NCI-H1930 (cell line): ENCODE measurements at regions not wholly inside any gene's neighbourhood (a gene's known extent, or its start where the extent isn't known, plus 50 kb on each side); places are given as distances from the start of the nearest gene placed in this dataset.

Experiments
- DNase-seq, 2 experiments: peaks; one replicate each; lab custom pipeline; 2025; lab: John Stamatoyannopoulos, UW

DNA sequence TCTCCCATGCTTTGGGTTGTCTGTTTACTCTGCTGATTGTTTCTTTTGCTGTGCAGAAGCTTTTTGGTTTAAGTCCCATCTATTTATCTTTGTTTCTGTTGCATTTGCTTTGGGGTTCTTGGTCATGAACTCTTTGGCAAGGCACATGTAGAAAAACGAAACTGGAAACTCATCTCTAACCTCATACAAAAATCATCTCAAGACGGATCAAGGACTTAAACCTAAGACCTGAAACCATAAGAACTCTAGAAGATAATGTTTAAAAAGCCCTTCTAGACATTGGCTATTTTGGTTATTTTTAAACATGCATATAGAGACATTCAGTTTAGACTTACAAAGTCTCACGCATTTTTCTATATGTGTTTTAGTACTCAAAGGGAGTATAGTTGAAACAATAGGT is 1164.3 kb upstream of the GYPC start:
- no peak for DNase-seq

DNA sequence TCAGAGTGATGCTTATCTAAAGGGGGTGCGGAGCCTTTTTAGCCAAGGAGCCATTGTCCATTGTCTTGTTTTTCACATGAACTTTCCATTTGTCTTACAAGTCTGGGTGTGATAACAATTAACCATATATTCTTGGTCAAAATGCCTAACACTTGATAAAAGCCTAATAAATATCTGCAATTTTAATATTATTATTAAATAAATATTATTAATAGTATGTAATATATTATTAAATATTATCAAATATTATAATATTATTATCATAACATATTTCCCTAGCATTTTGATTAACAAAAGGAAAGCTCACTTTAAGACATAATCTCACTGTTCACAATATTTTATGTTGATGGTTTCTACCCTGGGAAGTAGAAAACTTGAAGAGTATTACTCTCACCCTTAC is 1143.6 kb upstream of the GYPC start:
- no peak for DNase-seq

DNA sequence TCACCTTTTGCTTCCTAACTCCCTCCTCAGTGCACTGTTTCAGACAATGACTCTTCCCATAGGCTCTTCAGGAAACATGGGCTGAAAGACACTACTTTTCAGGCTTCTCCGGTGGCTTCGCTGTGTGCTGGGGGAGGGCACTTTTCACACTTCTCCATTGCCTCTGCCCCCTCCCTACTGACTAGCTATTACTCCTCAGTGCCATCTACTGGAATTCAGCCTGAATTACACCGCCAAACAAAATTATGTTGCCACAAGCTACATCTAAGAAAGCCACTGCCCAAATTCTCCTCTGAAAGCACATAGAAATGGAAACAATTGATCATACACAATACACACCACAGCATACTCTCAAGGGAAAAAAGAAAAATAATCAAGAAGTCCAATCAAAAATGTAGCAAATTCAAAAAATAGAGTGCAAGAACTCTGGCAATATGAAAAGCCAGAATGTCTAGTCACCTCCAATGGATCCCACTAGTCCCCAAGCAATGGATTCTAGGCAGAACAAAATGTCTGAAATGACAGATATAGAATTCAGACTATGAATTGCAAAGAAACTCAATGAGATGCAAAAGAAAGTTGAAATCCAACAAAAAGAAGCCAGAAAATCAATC is 1139.4 kb upstream of the GYPC start:
- DNase-seq: no peak

DNA sequence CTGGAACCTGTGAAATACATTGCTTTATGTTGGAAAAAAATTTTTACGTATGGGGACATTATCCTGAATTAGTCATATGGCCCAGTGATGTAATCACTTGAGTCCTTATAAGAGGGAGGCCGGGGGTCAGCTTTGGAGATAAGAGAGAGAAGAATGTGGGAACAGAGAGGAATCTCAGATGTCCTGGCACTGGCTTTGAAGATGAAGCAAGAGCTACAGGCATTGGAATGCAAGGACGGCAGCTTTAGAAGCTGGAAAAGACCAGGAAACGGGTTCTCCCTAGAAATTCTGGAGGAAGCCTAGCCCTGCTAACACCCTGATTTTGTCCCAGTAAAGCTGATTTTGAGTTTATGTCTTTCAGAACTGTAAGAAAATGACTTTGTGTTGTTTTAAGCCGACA is 1129.9 kb upstream of the GYPC start:
- DNase-seq: no peak

DNA sequence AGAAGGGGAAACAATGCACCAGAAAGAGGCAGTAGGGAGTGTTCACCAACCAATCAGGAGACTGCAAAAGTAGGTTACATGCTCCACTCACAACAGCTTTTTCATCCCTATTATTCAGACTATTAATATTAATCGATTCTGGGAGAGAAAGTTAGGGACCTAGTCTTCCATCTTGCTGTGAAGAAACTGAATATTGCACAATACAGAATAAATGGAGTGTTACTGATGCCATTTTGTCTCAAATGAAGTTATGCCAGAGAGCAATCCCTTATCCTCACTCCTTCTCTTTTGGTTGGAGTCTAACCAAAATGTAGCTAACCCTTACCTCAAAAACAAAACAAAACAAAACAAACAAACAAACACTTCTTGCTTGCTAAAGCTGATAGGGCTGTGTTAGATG is 1120.9 kb upstream of the GYPC start:
- no peak for DNase-seq

DNA sequence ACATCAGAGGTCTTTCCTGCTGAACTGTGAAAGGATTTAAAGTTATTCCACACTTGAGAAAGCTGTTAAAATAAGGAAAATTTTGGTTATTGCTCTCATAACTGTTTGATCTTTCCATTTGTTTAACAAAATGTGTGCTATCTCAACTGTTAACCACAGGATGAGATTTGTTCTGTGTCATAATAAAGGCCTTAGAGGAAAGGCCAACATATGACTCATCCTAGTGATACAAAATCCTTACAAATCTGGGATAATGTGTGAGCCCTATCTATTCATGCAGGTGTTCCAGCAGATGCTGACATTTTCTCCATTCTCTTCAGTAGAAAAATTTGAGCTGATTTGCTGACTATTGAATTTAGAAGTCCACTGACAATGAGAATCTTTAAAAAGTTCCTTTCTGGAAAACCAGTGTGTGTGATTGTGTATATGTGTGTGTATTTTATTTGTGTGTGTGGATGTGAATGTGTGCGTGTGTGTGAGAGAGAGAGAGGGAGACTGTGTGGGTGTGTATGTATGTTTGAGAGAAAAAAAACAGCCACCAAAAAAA is 1111.9 kb upstream of the GYPC start:
- DNase-seq: no peak

DNA sequence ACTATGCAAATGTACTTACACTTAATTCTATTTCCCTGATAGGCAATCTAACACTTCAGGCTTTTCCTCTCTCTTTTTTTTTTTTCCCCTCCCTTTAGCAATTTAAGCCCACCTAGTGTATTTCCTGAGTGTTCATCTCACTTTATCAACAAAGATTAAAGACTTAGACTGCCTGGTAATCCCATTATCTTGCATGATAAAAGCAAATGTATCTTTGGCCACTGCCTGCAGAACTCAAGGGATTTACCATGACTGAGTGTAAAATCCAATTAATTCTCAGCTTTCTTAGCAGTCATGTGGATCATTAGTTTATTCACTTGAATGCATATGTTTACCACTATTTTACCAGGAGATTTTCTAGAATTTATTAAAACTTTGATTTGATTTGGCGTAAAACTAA is 1102.2 kb upstream of the GYPC start:
- DNase-seq: no peak

DNA sequence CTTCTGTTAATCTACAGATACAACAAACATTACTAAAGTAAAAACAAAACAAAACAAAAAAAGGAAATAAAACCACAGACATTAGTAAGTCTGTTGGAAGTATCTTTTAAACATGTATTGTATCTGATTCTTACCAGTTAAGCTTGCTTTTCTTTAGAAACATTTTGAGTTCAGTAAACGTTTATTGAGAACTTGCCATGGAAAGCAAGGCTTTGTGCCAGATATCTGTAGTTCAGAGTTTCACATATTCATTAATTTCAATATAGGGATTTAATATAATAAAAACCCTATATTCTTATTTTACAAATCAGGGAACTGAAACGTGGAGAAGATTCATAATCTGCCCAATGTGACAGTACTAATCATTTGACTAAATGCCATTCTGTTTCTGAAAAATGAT is 1101.0 kb upstream of the GYPC start:
- no peak for DNase-seq

DNA sequence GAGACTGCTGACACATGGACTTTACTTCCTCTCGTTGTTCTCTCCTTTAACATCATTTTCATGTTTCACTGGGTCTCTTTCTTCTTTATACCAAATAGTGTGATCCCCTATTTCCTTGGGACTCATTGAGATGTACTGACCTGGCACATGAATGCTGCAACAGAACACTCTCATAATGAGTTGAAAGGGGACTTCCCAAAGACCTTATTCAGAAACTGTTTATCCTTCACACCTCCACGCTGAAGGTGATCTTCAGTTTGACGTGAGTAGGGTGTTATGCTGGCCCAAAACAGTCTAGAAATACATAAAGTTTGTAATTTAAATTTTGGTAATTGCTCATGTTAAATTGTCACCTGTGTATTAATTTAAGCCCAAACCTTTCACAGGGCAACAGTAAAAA is 1096.8 kb upstream of the GYPC start:
- no peak for DNase-seq

DNA sequence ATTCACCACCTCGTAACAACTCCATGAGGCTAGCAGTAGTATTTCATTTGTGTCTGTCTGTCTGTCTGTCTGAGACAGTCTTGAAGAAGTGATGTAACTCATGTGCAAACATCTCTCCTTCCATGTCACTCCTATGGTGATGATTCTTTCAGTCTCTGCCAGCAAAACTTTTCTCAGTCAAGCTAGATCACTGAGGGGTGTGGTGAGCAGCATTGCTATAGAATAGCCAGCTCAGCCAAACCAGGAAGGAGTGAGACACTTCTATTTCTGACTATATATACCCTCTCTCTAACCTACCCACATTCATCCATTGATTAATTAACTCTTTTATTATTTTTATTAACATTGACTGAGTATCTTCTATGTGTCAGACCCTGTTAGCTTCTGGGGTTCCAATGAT is 1095.1 kb upstream of the GYPC start:
- no peak for DNase-seq

DNA sequence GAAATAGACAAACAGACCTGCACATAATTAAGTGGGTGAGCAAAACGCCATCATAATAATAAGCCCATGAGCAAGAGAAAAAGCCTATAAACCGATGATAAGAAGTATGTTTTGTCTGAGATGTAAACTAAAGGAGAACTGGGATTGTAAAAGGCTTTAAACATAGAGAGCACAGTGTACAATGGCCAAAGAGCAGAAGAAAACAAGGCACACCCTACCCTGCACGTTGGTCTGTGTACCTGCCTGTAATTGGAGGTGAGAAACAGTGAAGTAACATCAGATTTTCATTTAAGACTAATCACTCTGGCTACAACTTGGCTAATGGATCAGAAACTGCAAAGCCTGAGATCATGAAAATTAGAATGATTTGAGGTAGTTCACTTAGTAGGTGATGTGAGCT is 1094.7 kb upstream of the GYPC start:
- no peak for DNase-seq

DNA sequence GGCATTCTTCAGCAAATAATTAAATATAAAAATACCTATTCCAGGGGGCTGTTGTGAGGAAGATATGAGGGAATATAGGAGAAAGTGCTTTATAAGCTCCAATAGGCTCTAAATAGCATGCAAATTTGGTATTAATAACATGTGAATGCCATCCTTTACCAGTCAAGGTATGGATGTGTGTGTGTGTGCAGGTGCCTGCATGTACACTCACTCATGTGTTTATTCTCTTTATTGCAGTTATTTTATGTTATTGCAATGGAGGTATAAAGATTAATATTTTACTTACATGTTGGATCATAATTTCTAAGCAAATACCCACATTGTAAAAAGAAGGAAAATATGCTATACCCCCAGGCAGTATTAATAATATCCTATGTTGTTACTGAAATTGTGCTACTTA is 1093.0 kb upstream of the GYPC start:
- no peak for DNase-seq

DNA sequence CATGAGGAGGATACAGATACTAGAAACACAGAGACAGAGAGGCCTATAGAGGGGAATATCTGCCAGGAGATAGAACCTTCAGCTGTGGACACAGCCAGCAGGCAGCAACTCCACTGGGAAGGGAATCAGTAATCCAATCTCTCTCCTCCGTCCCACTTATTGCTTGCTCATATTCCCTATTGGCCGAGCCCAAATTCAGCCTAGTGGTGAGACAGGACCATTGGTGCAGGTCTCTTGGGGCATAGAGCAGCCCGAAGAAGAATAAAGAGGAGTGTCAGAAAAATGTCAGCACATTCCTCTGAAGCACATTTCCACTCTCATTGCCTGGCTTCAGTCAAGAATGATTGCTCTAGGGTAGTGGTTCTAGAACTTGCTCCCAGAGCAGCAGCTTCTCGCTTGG is 1091.5 kb upstream of the GYPC start:
- no peak for DNase-seq

DNA sequence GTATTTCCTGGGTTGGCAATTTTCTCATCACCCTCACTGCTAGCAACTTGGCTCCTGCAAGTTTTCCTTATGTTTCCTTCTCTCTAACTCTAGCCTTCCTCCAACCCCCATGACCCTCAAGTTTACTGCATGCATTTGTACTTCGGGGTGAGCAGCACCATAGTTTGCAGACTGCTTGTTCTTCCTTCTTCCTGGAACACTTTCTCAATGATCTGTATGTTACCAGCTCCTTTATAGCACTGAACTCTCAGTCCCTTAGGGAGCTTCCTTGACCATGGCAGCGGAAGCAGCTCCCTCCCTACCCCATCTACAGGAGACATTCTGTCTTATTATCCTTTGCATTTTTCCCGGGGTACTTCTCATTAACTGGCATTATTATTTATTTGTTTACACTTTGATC is 1089.5 kb upstream of the GYPC start:
- DNase-seq: no peak

DNA sequence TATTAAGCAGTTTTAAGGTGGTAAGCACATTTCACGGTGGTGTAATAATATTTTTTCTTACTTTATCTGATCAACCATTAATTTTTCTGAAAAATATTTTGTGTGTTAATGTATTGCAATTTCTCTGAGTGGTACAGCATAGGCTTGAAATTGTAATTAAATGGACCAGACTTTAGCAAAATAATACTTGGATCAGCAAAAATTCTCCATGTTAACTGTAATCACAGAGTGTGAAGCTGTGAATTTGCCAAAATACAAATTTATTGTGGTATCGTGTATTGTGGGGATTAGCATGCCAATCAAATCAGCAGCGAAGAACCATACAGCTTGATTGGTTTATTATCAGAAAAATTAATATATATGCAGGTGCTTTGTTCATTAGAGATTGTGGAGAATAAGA is 1088.9 kb upstream of the GYPC start:
- DNase-seq: no peak

DNA sequence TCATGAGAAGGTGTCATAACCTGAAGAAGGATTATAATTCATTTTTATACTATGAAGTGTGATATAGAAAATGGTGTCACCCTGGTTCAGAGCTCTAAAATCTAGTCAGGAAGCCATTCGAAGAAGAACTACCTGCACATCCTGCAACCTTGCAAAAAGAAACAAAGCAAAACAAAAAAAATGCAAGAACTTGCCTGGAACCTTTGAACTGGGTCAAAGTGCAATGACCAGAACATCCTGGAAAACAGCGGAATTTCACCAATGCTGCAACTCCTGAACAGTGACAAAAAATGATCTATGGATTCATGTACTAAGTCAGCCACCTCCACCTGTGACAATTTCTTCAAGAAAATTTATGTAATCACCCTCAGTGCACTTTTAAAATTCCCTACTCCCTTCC is 1083.3 kb upstream of the GYPC start:
- no peak for DNase-seq

DNA sequence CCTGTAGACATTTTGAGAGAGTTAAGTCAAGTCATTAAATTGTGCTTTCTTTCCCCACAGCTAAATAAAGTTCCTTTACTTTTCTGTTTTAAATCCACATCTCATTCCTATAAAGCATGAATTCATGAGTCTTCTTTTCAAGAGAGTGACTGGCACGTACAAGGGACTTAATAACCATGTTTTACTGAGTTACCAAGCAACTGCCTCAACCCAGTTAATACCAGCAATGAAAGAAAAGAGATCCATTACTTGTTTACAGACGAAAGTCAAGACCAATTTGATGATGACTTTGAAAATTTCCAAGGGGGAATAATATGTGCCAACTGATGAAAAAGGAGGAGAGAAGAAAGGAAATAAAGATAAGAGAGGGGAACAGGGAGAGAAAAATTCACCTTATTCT is 1082.5 kb upstream of the GYPC start:
- no peak for DNase-seq

DNA sequence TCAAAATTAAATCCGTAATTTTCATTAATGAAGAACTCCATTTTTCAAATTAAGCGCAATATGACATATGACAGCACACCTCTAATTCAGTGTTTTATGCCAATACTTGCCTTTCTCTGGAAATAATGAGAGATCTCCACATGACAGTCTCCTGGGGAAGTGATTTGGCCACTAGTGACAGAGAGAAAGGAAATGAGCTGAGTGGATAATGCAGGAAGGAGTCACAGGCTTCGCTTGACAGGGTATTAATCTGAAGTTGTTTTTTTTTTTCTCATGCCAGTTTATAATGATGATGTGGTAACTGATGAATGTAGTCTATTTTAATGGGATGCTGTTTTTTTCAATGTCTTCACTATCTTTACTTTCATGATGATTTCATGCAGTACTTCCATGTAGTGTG is 1079.4 kb upstream of the GYPC start:
- DNase-seq: no peak

DNA sequence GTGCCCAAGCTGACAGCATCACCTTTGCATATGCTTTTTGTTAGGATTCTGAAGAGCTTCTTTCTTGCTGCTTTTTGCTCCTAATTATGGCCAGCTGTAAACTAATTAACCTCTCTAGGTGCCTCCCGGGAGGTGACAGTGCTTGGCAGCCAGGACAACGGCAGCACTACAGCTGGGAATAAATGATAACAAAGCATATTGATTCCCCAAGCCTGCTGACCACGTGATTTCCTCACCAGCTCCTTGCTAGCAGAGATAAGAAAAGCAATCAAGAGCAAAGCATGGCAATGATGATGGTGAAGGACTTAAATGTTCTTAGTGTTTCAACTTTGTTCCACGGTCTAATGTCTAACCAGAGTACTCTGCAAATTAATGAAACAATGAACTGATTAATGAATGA is 1074.4 kb upstream of the GYPC start:
- no peak for DNase-seq

DNA sequence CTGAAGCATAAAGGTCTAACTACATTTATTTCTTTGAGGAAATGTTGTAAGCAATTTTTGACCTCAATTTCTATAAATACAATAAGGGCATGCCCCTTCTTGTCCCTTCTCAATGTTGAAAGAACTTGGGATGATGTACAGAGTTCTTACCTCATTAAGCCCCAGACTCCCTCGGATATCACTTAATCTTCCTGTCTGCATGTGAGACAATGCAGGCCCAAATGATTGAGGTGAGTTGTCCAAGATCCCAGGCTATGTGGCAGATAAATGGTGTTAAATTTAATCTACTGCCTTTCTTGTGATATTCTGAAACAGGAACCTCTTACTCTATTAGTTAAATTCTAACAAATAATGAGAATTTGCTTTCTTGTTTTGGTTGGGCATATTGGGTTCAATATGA is 1073.4 kb upstream of the GYPC start:
- DNase-seq: no peak

DNA sequence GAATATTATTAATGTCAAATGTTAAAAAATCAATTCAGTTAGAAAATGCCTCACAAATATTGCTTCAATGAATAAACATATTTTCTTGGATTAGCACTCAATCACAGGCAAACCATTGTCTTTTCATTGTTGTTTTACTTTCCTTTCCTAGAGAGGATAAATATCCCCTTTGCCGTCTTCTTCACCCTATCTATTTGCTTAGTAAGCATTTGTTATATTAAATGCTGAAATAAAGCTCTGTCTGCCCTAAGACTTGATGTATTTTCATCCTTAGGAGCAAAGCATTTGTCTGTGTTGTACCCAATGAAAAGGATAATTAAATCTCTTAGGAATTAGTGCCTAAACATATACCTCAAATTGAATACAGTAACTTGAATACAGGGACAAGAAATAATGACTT is 1071.2 kb upstream of the GYPC start:
- DNase-seq: no peak

DNA sequence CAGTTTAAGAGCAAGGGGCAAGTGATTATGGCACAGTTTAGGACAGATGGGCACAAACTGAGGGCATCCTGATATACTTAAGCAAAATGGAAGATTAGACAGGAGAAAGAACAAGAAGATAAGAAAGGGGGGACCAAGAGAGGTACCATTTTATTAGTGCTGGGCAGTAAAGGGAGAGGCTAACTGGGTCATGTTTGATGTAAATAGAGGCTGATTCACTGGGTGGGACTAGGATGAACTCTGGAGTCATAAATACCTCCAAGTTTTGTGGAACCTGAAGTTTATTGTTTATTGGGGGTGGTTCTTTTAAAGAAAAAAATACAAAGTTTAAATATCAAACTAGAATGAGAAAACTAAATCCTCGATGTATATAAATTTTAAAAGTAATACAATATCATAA is 1067.2 kb upstream of the GYPC start:
- DNase-seq: no peak

DNA sequence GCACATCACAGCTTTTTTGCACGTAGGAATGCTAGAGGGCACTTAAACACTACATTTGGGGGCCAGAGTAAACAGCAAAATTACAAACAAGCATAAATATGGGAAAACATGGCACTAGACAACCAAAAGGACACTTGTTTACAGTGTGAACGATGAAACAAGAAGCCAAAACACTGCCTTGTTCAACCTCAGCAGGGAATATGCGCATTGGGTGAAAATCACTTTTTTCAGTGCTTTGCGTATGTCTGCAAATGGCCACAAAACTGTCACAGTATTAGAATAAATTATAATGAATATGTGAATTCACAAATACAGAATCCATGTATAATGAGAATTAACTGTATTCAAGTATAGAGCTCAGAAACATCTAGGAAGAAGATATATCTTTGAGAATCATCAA is 1064.0 kb upstream of the GYPC start:
- DNase-seq: no peak

DNA sequence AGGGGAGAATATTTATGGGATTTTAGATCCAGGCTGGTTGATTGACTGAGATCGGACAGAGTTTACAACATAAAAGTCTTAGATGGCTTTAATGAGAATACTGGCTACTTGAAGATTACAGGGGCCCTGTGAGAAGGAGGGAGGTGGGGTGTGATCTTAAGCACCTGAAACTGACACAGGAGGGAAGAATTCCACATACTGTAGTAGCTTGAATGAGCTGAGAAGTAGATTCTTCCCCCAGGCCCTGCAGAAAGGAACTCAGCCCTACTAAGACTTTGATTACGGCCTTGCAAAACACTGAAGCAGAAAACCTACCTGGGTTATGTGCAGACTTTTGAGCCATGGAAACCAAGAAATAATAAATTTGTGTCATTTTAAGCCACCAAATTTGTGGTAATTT is 1062.9 kb upstream of the GYPC start:
- no peak for DNase-seq

DNA sequence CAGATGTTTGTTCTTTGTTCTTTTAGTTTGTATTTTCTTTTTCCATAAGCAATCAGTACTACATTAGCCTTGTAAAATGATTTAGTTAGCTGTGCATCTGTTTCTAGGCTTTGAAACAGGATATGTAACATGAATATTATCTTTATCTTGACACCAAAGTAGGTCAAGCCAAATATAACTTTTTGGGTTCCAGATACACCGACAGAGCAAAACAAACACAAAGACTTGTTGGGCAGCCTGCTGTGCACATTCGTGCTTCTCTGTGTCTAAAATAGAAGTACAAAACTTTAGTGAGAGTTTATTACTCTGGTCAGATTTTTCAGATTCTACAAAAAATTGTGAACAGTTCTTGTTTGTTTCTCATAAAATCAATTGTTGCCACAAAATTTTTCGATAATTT is 1059.3 kb upstream of the GYPC start:
- no peak for DNase-seq
